HG03280 (cell line): ENCODE measurements at regions not wholly inside any gene's neighbourhood (a gene's known extent, or its start where the extent isn't known, plus 50 kb on each side); places are given as distances from the start of the nearest gene placed in this dataset.
"Not testable (repeated sequence)": the region's sequence is repeated elsewhere in the genome, so short reads cannot be mapped to it uniquely, and the experiment has no call there.

Source experiments
- ATAC-seq: cut with Tn5 transposase; IDR thresholded peaks from one replicate; pipeline ENCODE4 v1.9.1; 2021; ENCODE audit warnings: mild to moderate bottlenecking, moderate library complexity; ENCODE audit not compliant: unreplicated experiment

- ATAC-seq = not testable (repeated sequence)
Measured at GRCh38 chr7:29696402-29696801, 109.9 kb upstream of the WIPF3 start.

GRCh38 chr7:29699723-29700122, 106.6 kb upstream of the WIPF3 start:
- not testable (repeated sequence) for ATAC-seq

GRCh38 chr7:29701540-29701939, 104.8 kb upstream of the WIPF3 start:
- ATAC-seq = not testable (repeated sequence)

GRCh38 chr7:29703830-29704229, 102.5 kb upstream of the WIPF3 start:
- ATAC-seq = not testable (repeated sequence)

GRCh38 chr7:29709002-29709401, 97.3 kb upstream of the WIPF3 start:
- not testable (repeated sequence) for ATAC-seq

GRCh38 chr7:29723127-29723526, 83.2 kb upstream of the WIPF3 start:
- not testable (repeated sequence) for ATAC-seq

- ATAC-seq = no peak
Measured at GRCh38 chr7:29723599-29723998, 82.7 kb upstream of the WIPF3 start.

- ATAC-seq = not testable (repeated sequence)
Measured at GRCh38 chr7:29729534-29730165, 76.7 kb upstream of the WIPF3 start.

- no peak for ATAC-seq
Measured at GRCh38 chr7:29734246-29734731, 72.0 kb upstream of the WIPF3 start.

GRCh38 chr7:29747645-29748245, 58.6 kb upstream of the WIPF3 start:
- not testable (repeated sequence) for ATAC-seq

- ATAC-seq = no peak
Measured at GRCh38 chr7:29748286-29749099, 57.8 kb upstream of the WIPF3 start.

GRCh38 chr7:29749701-29750321, 56.5 kb upstream of the WIPF3 start:
- ATAC-seq = no peak

GRCh38 chr7:29750373-29750940, 55.9 kb upstream of the WIPF3 start:
- not testable (repeated sequence) for ATAC-seq

GRCh38 chr7:29751012-29751411, 55.3 kb upstream of the WIPF3 start:
- ATAC-seq = not testable (repeated sequence)

GRCh38 chr7:29754874-29755490, 51.3 kb upstream of the WIPF3 start:
- no peak for ATAC-seq
